OCI-LY3 (cell line): ENCODE measurements at regions not wholly inside any gene's neighbourhood (a gene's known extent, or its start where the extent isn't known, plus 50 kb on each side); places are given as distances from the start of the nearest gene placed in this dataset.

Experiments used
- CTCF ChIP-seq: fragments of 200-600, 300-600 bp; sonication (generic); IDR thresholded peaks from 2 replicates; pipeline ENCODE4 v1.5.1; 2014; ENCODE audit warnings: antibody characterized with exemption, low read length, low read depth
- EZH2phosphoT487 ChIP-seq: fragments of 200-600 bp; shearing (Covaris generic); IDR thresholded peaks from 2 replicates; pipeline ENCODE4 v1.6.1; 2018; ENCODE audit warnings: antibody characterized with exemption, mixed run types, low read depth

GRCh38 chr18:38454764-38455469, 889.3 kb upstream of the CELF4 start:
- TF ChIP-seq CTCF, result no peak
- no peak for TF ChIP-seq EZH2phosphoT487
